Upper lobe of left lung (tissue), 6 donors: ENCODE measurements at regions not wholly inside any gene's neighbourhood (a gene's known extent, or its start where the extent isn't known, plus 50 kb on each side); places are given as distances from the start of the nearest gene placed in this dataset.

ENCODE experiments used
- ATAC-seq, 2 donors: fragments of 200-7000 bp; cut with Tn5 transposase; one replicate each; pipeline ENCODE4 v1.9.1; 2022; ENCODE audit warnings: mild to moderate bottlenecking in 2 of 2, moderate library complexity in 2 of 2; ENCODE audit not compliant: low FRiP score in 2 of 2
- DNase-seq, 2 donors: peaks; one replicate each; pipeline ENCODE4 v3.0.0-alpha.2; 2019 to 2020
- H3K27ac ChIP-seq, 4 donors: fragments of 200-600 bp; sonication (generic); one replicate each; pipeline ENCODE4 v1.5.1; 2016 to 2019
- H3K27me3 ChIP-seq, 4 donors: fragments of 200-600 bp; sonication (generic); one replicate each; pipeline ENCODE4 v1.5.1; 2017 to 2019
- H3K36me3 ChIP-seq, 4 donors: fragments of 200-600 bp; sonication (generic); one replicate each; pipeline ENCODE4 v1.5.1; 2016 to 2019
- H3K4me1 ChIP-seq, 4 donors: fragments of 200-600 bp; sonication (generic); one replicate each; pipeline ENCODE4 v1.5.1; 2018 to 2019
- H3K4me3 ChIP-seq, 4 donors: fragments of 200-600 bp; sonication (generic); one replicate each; pipeline ENCODE4 v1.5.1; 2017 to 2019; ENCODE audit warnings: mild to moderate bottlenecking in 2 of 4, moderate library complexity in 1 of 4
- H3K9me3 ChIP-seq, 4 donors: fragments of 200-600 bp; sonication (generic); one replicate each; pipeline ENCODE4 v1.5.1; 2018 to 2019
- EP300 ChIP-seq, 4 donors: sonication (generic); formaldehyde crosslinking; IDR thresholded peaks; one replicate each; pipeline ENCODE4 v1.5.1; 2017; ENCODE audit warnings: antibody characterized with exemption in 4 of 4, control low read depth in 2 of 4
- POLR2A ChIP-seq, 4 donors: fragments of 450-650 bp; IDR thresholded peaks; one replicate each; pipeline ENCODE4 v1.5.1; 2016 to 2017; ENCODE audit warnings: antibody characterized with exemption in 4 of 4, mild to moderate bottlenecking in 2 of 4
- POLR2AphosphoS5 ChIP-seq, 2 donors: sonication (generic); formaldehyde crosslinking; IDR thresholded peaks; one replicate each; pipeline ENCODE4 v1.5.1; 2017; ENCODE audit warnings: antibody characterized with exemption in 2 of 2
- WGBS, 2 donors: methylation state at CpG; one replicate each; pipeline ENCODE4 v1.1.5; 2017 to 2018; 5-methylcytosine and 5-hydroxymethylcytosine counted together
- TF ChIP-seq, protein P1 (sequence below), 6 experiments: fragments of 450-650 bp in 4 of 6; fragments of 200-600 bp in 2 of 6; sonication (generic) in 2 of 6; IDR thresholded peaks; one replicate each; pipeline ENCODE4 v1.5.1; 2016 to 2019; ENCODE audit warnings: antibody characterized with exemption in 6 of 6
- donor health status: DM: no; HTN: no; CAD: no; lungs with moderate emphysema.
- donor health status: DM: no; HTN: yes; CAD: no; lungs with severe emphysema.

DNA sequence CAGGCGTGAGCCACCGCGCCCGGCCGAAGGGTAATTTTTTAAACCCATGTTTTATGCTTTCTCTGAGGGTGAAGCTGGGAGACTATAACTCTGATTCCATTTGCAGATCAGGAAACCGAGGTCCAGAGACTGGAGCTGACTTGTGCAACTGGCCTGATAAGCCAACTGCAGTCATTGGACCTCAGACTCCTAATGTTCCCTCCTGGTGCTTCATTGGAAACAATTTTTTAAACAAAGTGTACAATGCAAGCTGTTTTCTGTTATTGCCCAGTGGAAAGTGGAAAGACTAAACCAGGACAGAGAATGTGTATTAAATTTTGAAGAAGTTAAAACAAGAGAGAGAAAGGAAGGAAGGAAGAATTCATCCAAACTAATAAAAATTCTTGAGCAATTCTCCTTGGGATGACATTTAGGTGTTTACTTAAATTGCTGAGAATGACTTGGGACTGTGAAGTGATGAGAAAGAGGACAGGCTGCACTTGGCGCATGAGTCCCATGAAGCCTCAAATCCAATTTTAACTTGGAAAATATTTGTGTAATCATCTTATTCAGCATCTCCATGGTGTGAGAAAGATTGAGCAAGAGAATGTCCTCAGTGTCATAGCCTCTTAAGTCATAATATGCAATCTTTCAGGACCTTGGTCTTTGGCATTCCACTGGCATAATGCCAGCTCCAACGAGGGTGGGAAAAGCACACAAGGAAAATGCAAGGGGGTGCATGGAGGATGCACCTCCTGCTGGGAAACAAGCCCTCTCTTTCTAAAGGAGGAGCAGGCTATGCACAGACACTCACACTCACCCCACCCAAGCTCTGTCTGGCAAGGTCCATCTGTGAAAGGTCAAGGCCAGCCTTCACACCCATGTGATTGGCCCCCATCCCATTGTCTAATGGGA lies 342.0 kb downstream of the SIPA1L2 start:
- Histone ChIP-seq H3K27me3 (no peaks in the 10 kb centered on the region), H3K9me3 (no peaks in the 10 kb centered on the region), H3K4me3 (no peak overlapping the region), H3K4me1 (peaks cover 0 to 10% (median 0%) of the 10 kb centered on the region in 4 donors), H3K36me3 (no peaks in the 10 kb centered on the region), H3K27ac (no peak overlapping the region)
- TF ChIP-seq, protein P1, sequence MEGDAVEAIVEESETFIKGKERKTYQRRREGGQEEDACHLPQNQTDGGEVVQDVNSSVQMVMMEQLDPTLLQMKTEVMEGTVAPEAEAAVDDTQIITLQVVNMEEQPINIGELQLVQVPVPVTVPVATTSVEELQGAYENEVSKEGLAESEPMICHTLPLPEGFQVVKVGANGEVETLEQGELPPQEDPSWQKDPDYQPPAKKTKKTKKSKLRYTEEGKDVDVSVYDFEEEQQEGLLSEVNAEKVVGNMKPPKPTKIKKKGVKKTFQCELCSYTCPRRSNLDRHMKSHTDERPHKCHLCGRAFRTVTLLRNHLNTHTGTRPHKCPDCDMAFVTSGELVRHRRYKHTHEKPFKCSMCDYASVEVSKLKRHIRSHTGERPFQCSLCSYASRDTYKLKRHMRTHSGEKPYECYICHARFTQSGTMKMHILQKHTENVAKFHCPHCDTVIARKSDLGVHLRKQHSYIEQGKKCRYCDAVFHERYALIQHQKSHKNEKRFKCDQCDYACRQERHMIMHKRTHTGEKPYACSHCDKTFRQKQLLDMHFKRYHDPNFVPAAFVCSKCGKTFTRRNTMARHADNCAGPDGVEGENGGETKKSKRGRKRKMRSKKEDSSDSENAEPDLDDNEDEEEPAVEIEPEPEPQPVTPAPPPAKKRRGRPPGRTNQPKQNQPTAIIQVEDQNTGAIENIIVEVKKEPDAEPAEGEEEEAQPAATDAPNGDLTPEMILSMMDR (IDR thresholded peaks at IDR 0.05) = no peak
- TF ChIP-seq POLR2AphosphoS5 (IDR thresholded peaks at IDR 0.05) = no peak
- TF ChIP-seq POLR2A (IDR thresholded peaks at IDR 0.05) = no peak
- TF ChIP-seq EP300 (IDR thresholded peaks at IDR 0.05) = no peak
- DNase-seq (no peak), ATAC-seq (peak; percentile 45 to 81)
- WGBS, 2 donors = 46 to 73% methylated on average over 3 to 6 of the region's 8 CpGs

DNA sequence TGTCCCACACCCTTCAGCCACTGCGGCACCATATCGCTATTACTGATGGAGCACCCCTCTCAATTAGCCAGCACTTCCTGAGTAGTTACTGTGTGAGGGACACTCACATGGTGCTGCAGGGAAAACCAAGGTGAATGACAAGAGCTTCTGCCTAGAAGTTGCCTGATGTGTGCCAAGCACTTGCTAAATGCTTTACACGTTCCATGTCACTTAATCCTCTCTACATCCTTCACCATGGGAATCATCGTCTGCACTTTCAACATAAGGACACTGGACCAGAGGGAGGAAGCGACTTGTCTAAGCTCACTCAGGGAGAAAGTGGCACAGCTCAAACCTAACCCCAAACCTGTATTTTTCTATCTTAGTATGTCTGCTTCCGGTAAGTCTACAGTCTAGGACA lies 344.8 kb downstream of the SIPA1L2 start:
- Histone ChIP-seq H3K4me3 (no peak overlapping the region), H3K27me3 (no peaks in the 10 kb centered on the region), H3K36me3 (no peaks in the 10 kb centered on the region), H3K9me3 (no peaks in the 10 kb centered on the region), H3K4me1 (no peaks in the 10 kb centered on the region), H3K27ac (no peak overlapping the region)
- TF ChIP-seq POLR2A (IDR thresholded peaks at IDR 0.05) = no peak
- TF ChIP-seq, protein P1 (IDR thresholded peaks at IDR 0.05) = no peak
- no peak for TF ChIP-seq POLR2AphosphoS5 (IDR thresholded peaks at IDR 0.05)
- TF ChIP-seq EP300 (IDR thresholded peaks at IDR 0.05) = no peak
- ATAC-seq = no peak
- no peak for DNase-seq
- WGBS, 2 donors = 87 to 96% methylated on average over 6 of the region's 6 CpGs

DNA sequence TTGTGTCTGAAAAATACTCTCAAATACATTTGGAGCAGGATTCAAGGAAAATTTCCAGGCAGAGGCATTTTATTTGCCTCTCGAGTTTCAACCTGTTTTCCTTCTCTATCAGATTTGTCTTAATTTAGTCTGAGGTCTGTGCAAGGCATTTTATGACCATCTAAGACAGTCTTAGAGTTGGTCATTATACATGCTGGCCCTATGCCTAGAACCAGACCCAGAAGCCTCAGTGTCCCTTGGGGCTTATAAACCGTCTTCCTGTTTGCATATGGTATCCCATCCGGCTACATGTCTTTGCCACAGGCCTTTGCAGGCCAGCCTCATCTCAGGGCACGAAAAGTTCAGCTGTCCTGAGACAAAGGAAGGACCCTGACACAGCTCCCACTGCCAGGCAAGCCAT lies 346.1 kb downstream of the SIPA1L2 start:
- no peaks in the 10 kb centered on the region for H3K9me3 ChIP-seq
- DNase-seq (no peak), ATAC-seq (no peak)
- no peaks in the 10 kb centered on the region for H3K27me3 ChIP-seq
- H3K27ac ChIP-seq = no peak overlapping the region
- WGBS, 2 donors = 66 to 74% methylated on average over 4 of the region's 4 CpGs
- H3K4me1 ChIP-seq = no peaks in the 10 kb centered on the region
- H3K4me3 ChIP-seq = no peak overlapping the region
- H3K36me3 ChIP-seq = no peaks in the 10 kb centered on the region
- TF ChIP-seq, protein P1 (IDR thresholded peaks at IDR 0.05) = no peak
- no peak for TF ChIP-seq POLR2A (IDR thresholded peaks at IDR 0.05)
- no peak for TF ChIP-seq POLR2AphosphoS5 (IDR thresholded peaks at IDR 0.05)
- no peak for TF ChIP-seq EP300 (IDR thresholded peaks at IDR 0.05)

DNA sequence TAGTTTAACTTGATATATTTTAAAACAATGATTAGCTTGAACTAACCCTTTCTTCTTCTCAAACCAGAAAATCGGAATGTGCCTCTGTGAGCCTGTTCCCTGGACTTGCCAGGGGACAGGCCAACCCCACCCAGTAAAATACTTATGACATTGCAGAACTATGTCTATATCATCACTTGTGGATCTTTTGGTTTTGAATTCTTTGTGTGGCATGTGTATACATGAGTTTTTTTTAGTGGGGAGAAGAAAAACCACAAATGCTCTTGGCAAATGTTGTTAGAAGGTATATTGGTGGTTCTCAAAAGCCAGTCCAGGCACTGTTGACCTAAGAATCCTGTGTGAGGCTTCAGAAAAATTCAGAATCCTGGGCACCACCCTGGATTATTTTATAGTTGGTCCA lies 347.4 kb downstream of the SIPA1L2 start:
- H3K27me3 ChIP-seq = no peaks in the 10 kb centered on the region
- 82 to 95% methylated on average over 1 of the region's 1 CpG for WGBS, 2 donors
- no peak overlapping the region for H3K27ac ChIP-seq
- H3K4me1 ChIP-seq = no peaks in the 10 kb centered on the region
- TF ChIP-seq POLR2A (IDR thresholded peaks at IDR 0.05) (no peak), POLR2AphosphoS5 (IDR thresholded peaks at IDR 0.05) (no peak), EP300 (IDR thresholded peaks at IDR 0.05) (no peak)
- TF ChIP-seq, protein P1 (IDR thresholded peaks at IDR 0.05) = no peak
- ATAC-seq (no peak), DNase-seq (no peak)
- H3K36me3 ChIP-seq = no peaks in the 10 kb centered on the region
- H3K4me3 ChIP-seq = no peak overlapping the region
- H3K9me3 ChIP-seq = no peaks in the 10 kb centered on the region

DNA sequence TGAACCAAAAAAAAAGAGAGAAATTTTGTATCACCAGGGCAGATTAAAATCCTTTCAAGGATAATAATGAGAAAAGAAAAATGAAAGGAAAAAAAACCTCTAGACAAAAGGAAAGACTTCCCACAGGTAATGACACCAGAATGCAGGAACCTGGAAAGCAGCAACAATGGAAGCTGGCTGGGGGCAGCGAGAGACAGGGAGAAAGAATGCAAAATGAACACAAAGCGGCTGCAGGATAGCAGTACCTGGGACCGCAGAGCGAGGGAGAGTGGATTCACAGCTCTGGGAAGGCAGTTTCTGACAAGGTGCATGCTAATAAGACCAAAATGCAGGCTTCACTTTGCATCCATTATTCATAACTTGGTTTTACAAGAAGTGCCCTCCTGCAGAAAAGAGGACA lies 349.0 kb downstream of the SIPA1L2 start:
- ATAC-seq = no peak
- no peak for TF ChIP-seq EP300 (IDR thresholded peaks at IDR 0.05)
- no peak for TF ChIP-seq POLR2A (IDR thresholded peaks at IDR 0.05)
- TF ChIP-seq, protein P1 (IDR thresholded peaks at IDR 0.05) = no peak
- no peak for TF ChIP-seq POLR2AphosphoS5 (IDR thresholded peaks at IDR 0.05)
- WGBS, 2 donors = 81 to 84% methylated on average over 4 of the region's 4 CpGs
- Histone ChIP-seq H3K9me3 (no peaks in the 10 kb centered on the region), H3K27me3 (no peaks in the 10 kb centered on the region), H3K27ac (no peak overlapping the region), H3K36me3 (no peaks in the 10 kb centered on the region), H3K4me3 (no peak overlapping the region), H3K4me1 (no peaks in the 10 kb centered on the region)
- DNase-seq = no peak
